Adrenal gland (tissue), 5 donors: ENCODE measurements at regions not wholly inside any gene's neighbourhood (a gene's known extent, or its start where the extent isn't known, plus 50 kb on each side); places are given as distances from the start of the nearest gene placed in this dataset.

Source experiments
- POLR2A ChIP-seq, 2 donors: fragments of 450-650 bp; IDR thresholded peaks; one replicate each; pipeline ENCODE4 v1.6.1; 2017; ENCODE audit warnings: antibody characterized with exemption in 2 of 2, mild to moderate bottlenecking in 2 of 2, moderate library complexity in 1 of 2
- TF ChIP-seq, protein P1 (sequence below), 6 experiments: fragments of 450-650 bp in 4 of 6; fragments of 200-600 bp in 2 of 6; sonication (generic) in 1 of 6; IDR thresholded peaks; 1 replicate in 5 of 6; 2 replicates in 1 of 6; pipeline versions ENCODE4 v1.5.1 to v1.8.0; 2016 to 2021; ENCODE audit warnings: antibody characterized with exemption in 6 of 6, mild to moderate bottlenecking in 2 of 6, moderate library complexity in 1 of 6
- donor health status: DM: no; HTN: no; CAD: no.

DNA sequence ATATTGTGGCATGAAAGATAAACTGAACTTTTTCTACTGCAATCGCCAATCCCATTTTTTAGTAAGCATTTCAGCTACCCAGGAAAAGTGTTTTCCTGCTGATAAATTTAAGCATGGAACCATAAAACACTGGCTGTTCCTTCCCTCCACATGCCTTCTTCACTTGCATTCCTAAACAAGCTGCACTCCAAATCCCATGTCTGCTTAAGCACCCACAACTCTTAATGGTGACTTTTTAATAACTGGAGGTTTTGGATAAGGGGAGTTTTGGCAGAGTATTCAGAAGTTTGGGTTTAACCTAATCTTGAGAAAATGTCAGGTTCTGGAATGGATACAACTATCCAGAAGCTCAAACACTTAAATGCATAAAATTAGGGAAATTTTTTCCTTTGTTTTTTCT lies 345.6 kb upstream of the CA10 start:
- TF ChIP-seq, protein P1, sequence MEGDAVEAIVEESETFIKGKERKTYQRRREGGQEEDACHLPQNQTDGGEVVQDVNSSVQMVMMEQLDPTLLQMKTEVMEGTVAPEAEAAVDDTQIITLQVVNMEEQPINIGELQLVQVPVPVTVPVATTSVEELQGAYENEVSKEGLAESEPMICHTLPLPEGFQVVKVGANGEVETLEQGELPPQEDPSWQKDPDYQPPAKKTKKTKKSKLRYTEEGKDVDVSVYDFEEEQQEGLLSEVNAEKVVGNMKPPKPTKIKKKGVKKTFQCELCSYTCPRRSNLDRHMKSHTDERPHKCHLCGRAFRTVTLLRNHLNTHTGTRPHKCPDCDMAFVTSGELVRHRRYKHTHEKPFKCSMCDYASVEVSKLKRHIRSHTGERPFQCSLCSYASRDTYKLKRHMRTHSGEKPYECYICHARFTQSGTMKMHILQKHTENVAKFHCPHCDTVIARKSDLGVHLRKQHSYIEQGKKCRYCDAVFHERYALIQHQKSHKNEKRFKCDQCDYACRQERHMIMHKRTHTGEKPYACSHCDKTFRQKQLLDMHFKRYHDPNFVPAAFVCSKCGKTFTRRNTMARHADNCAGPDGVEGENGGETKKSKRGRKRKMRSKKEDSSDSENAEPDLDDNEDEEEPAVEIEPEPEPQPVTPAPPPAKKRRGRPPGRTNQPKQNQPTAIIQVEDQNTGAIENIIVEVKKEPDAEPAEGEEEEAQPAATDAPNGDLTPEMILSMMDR (IDR thresholded peaks at IDR 0.05) = no peak
- TF ChIP-seq POLR2A (IDR thresholded peaks at IDR 0.05) = no peak
